SK-N-SH (cell line): ENCODE measurements at regions not wholly inside any gene's neighbourhood (a gene's known extent, or its start where the extent isn't known, plus 50 kb on each side); places are given as distances from the start of the nearest gene placed in this dataset.

Source experiments
- RCOR1 ChIP-seq: fragments of 150-350 bp; IDR thresholded peaks from 2 replicates; pipeline ENCODE4 v1.6.1; 2017; ENCODE audit warnings: antibody characterized with exemption, low read length
- TF ChIP-seq, protein P1 (sequence below): IDR thresholded peaks from 2 replicates; pipeline ENCODE4 v1.4.0; 2012; ENCODE audit warnings: low read depth
- TF ChIP-seq, protein P2 (sequence below): fragments of 200-600 bp; sonication (generic); IDR thresholded peaks from 2 replicates; pipeline ENCODE4 v1.6.1; 2017; ENCODE audit warnings: antibody characterized with exemption, mild to moderate bottlenecking, moderate library complexity

DNA sequence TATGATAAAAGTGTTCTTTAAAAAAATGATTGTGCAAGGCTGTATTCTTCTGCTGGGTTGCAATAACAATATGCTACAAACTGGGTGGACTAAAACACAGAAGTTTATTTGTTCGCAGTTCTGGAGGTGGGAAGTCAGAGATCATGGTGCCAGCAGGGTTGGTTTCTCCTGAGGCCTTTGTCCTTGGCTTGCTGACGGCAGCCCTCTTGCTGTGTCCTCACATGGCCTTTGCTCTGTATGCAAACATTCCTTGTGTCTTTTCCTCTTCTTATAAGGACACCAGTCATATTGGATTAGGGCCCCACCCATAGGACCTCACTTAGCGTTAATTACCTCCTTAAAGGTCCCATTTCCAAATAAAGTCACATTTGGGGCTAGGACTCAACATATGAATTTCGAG, 220.4 kb downstream of the SAMD5 start:
- no peak for TF ChIP-seq RCOR1
- TF ChIP-seq, protein P1, sequence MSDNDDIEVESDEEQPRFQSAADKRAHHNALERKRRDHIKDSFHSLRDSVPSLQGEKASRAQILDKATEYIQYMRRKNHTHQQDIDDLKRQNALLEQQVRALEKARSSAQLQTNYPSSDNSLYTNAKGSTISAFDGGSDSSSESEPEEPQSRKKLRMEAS: no peak
- TF ChIP-seq, protein P2, sequence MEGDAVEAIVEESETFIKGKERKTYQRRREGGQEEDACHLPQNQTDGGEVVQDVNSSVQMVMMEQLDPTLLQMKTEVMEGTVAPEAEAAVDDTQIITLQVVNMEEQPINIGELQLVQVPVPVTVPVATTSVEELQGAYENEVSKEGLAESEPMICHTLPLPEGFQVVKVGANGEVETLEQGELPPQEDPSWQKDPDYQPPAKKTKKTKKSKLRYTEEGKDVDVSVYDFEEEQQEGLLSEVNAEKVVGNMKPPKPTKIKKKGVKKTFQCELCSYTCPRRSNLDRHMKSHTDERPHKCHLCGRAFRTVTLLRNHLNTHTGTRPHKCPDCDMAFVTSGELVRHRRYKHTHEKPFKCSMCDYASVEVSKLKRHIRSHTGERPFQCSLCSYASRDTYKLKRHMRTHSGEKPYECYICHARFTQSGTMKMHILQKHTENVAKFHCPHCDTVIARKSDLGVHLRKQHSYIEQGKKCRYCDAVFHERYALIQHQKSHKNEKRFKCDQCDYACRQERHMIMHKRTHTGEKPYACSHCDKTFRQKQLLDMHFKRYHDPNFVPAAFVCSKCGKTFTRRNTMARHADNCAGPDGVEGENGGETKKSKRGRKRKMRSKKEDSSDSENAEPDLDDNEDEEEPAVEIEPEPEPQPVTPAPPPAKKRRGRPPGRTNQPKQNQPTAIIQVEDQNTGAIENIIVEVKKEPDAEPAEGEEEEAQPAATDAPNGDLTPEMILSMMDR: no peak
